Esophagus muscularis mucosa (tissue), 4 donors: ENCODE measurements at regions not wholly inside any gene's neighbourhood (a gene's known extent, or its start where the extent isn't known, plus 50 kb on each side); places are given as distances from the start of the nearest gene placed in this dataset.

ENCODE experiments used
- DNase-seq: peaks from one replicate; pipeline ENCODE4 v3.0.0-alpha.2; 2017; ENCODE audit errors: extremely low spot score
- H3K27ac ChIP-seq, 4 donors: fragments of 200-600 bp; sonication (generic); replicated peaks in 1 of 4; 1 replicate in 3 of 4; 2 replicates in 1 of 4; pipeline ENCODE4 v1.5.1; 2016 to 2019; ENCODE audit warnings: mild to moderate bottlenecking in 1 of 4
- H3K27me3 ChIP-seq, 4 donors: fragments of 200-600 bp; sonication (generic); one replicate each; pipeline versions ENCODE4 v1.5.1 to v1.6.0; 2016 to 2019
- H3K36me3 ChIP-seq, 4 donors: fragments of 200-600 bp; sonication (generic); one replicate each; pipeline ENCODE4 v1.5.1; 2016 to 2019
- H3K4me1 ChIP-seq, 4 donors: fragments of 200-600 bp; sonication (generic); one replicate each; pipeline ENCODE4 v1.5.1; 2016 to 2019
- H3K4me3 ChIP-seq, 4 donors: fragments of 200-600 bp; sonication (generic); 1 replicate in 2 of 4; 2 replicates in 2 of 4; pipeline ENCODE4 v1.5.1; 2016 to 2019; ENCODE audit warnings: mild to moderate bottlenecking in 4 of 4, moderate library complexity in 1 of 4
- H3K9me3 ChIP-seq, 4 donors: fragments of 200-600 bp; sonication (generic); 1 replicate in 3 of 4; 2 replicates in 1 of 4; pipeline ENCODE4 v1.5.1; 2016 to 2019
- EP300 ChIP-seq: sonication (generic); formaldehyde crosslinking; IDR thresholded peaks from one replicate; pipeline ENCODE4 v1.6.1; 2017; ENCODE audit warnings: antibody characterized with exemption
- POLR2A ChIP-seq: fragments of 450-650 bp; IDR thresholded peaks from one replicate; pipeline ENCODE4 v1.6.1; 2017; ENCODE audit warnings: antibody characterized with exemption, moderate library complexity, mild to moderate bottlenecking, low read depth
- POLR2AphosphoS5 ChIP-seq, 2 donors: sonication (generic); formaldehyde crosslinking; IDR thresholded peaks; one replicate each; pipeline ENCODE4 v1.6.1; 2017; ENCODE audit warnings: antibody characterized with exemption in 2 of 2
- WGBS: methylation state at CpG from one replicate; pipeline ENCODE4 v1.1.5; 2018; 5-methylcytosine and 5-hydroxymethylcytosine counted together
- intact Hi-C: fragments of 100-400 bp; cut with DNase I; formaldehyde crosslinking; loops from one replicate; pipeline ENCODE4 v1.15.1; 2023
- TF ChIP-seq, protein P1 (sequence below), 3 experiments: fragments of 200-600 bp in 2 of 3; fragments of 450-650 bp in 1 of 3; sonication (generic) in 2 of 3; IDR thresholded peaks; one replicate each; pipeline ENCODE4 v1.5.1; 2017 to 2019; ENCODE audit warnings: antibody characterized with exemption in 3 of 3, mild to moderate bottlenecking in 2 of 3, moderate library complexity in 1 of 3

DNA sequence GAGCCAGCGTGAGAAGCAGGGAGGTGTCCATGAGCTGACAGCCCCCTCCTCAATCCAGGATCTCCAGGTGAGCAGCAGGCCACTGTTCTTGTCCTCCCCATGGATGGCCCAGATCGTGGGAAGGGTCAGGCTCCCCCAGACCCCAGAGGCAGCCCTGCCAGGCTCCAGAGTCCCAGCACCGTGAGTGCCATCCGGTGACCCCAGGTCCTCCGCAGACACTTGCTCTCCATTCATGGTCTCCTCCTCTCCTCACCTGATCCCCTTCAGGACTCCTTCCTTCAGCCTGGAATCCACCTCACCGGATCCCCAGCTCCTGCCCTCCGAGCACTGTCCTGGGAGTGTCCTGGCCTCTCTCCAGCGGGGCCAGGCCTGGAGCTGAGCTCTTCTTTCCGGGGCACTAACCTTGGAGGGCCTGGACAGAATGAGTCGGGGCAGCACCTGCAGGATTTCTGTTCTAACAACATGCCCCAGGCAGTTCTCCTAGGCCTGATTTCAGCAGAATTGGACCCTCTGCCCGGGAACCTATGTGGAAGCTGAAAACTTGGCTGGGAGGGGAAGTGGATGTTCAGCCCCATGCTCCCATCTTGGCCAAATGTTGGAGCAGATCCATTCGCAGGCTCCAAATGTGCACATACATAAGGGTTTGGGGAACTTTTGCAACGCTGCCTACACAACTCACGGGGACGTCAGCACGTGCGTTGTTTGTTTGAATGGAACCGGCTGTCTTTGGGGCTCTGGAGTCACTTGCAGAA, 341.6 kb upstream of the SFSWAP start:
- intact Hi-C loops, result no loop called here
- no peak for DNase-seq
- Histone ChIP-seq H3K27ac (no peak overlapping the region), H3K36me3 (no peaks in the 10 kb centered on the region), H3K4me1 (no peaks in the 10 kb centered on the region), H3K9me3 (no peaks in the 10 kb centered on the region), H3K27me3 (peaks cover 0 to 34% (median 0%) of the 10 kb centered on the region in 4 donors), H3K4me3 (no peak overlapping the region)
- TF ChIP-seq, protein P1, sequence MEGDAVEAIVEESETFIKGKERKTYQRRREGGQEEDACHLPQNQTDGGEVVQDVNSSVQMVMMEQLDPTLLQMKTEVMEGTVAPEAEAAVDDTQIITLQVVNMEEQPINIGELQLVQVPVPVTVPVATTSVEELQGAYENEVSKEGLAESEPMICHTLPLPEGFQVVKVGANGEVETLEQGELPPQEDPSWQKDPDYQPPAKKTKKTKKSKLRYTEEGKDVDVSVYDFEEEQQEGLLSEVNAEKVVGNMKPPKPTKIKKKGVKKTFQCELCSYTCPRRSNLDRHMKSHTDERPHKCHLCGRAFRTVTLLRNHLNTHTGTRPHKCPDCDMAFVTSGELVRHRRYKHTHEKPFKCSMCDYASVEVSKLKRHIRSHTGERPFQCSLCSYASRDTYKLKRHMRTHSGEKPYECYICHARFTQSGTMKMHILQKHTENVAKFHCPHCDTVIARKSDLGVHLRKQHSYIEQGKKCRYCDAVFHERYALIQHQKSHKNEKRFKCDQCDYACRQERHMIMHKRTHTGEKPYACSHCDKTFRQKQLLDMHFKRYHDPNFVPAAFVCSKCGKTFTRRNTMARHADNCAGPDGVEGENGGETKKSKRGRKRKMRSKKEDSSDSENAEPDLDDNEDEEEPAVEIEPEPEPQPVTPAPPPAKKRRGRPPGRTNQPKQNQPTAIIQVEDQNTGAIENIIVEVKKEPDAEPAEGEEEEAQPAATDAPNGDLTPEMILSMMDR (IDR thresholded peaks at IDR 0.05), result no peak
- no peak for TF ChIP-seq POLR2A
- TF ChIP-seq POLR2AphosphoS5 (IDR thresholded peaks at IDR 0.05), result no peak
- no peak for TF ChIP-seq EP300
- WGBS, result 85% methylated on average over 15 of the region's 18 CpGs

DNA sequence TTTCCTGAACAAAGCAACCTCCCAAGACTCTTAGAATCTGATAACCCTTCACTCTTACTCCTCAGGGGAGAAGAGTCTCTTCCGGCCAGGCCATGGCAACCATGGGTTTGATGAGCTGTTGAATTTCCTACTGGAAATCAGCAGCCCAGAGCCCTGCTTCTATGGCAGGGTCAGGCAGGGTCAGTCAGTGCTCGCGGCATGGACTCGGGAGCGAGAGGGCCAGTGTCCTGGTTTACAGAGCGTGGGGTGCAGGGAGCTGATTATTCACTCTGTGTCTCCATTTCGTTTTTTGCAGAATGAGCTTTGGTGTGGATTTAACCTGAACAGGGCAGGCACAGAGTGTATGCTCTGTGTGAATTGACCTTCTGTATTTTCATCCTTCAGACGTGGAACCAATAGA, 340.6 kb upstream of the SFSWAP start:
- intact Hi-C loops, result no loop called here
- H3K27ac ChIP-seq, result no peak overlapping the region
- peaks cover 0 to 32% (median 0%) of the 10 kb centered on the region in 4 donors for H3K27me3 ChIP-seq
- H3K36me3 ChIP-seq, result no peaks in the 10 kb centered on the region
- no peak for DNase-seq
- 86% methylated on average over 8 of the region's 8 CpGs for WGBS
- H3K4me1 ChIP-seq, result no peaks in the 10 kb centered on the region
- no peak overlapping the region for H3K4me3 ChIP-seq
- H3K9me3 ChIP-seq, result no peaks in the 10 kb centered on the region
- TF ChIP-seq EP300, result no peak
- TF ChIP-seq, protein P1 (IDR thresholded peaks at IDR 0.05), result no peak
- no peak for TF ChIP-seq POLR2A

DNA sequence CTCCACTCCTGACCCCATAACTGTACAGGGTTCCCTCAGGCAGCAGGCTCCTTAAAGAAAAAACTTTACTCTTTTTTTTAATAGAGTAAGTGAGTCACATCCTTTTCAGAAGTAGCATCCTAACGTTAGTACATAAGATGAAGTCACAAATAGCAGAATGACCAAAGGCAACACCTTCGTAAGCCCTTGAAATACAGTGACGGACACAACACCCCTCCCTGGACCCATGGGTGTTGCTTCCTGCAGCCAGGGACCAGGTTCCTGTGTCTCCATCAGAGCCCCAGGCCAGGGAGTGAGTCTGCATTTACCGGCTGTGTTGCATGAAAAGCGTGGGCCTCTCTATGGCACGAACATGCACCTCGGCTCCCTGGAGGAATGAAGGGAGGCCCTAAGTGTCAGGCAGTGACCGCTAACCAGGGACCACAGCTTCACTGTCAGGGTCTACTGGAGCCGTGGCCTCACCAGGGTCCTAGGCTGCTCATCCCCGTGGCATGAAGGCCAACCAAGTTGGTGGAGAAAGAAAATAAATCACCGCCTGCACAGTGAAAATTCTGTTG, 340.0 kb upstream of the SFSWAP start:
- Histone ChIP-seq H3K4me1 (no peaks in the 10 kb centered on the region), H3K4me3 (no peak overlapping the region), H3K27ac (no peak overlapping the region), H3K9me3 (no peaks in the 10 kb centered on the region), H3K27me3 (peaks cover 0 to 32% (median 0%) of the 10 kb centered on the region in 4 donors), H3K36me3 (no peaks in the 10 kb centered on the region)
- TF ChIP-seq, protein P1 (IDR thresholded peaks at IDR 0.05), result no peak
- TF ChIP-seq EP300 (no peak), POLR2A (no peak), POLR2AphosphoS5 (IDR thresholded peaks at IDR 0.05) (no peak)
- no peak for DNase-seq
- WGBS, result 91% methylated on average over 7 of the region's 11 CpGs
- intact Hi-C loops, result no loop called here

DNA sequence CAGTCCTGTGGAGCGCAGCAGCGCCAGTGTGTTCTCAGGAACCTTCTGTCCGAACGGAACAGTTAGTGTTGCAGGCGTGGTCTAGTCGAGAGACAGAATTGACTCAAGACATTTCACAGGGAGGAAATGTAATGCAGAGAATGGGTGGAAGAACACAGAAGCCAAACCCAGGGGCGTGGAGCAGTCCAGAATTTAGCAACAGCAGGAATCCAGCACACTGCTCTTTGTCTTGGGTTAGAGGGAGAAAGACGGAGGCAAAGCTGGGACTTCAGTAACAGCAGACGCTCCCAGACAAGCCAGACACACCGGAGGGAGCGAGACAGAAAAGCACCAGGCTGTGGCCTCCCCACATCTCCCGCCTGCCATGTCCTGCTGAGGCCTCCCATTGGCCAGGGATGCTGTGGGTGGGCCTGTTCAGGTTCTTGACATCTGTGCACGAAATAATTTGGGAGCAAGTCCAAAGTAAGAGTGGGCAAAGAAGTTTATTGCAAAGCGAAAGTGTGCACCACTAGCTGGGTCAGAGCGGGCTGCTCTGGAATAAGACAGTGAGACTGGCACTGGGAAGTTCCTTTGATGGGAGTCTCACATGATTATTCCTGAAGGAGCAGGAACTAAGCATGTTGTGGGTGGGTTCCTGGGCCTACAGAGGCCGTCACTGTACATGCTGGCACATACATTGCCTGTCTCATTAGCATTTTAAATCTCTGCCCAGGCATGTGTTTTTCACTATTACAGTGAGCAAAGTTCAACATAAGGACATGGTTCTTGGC, 339.3 kb upstream of the SFSWAP start:
- Histone ChIP-seq H3K9me3 (no peaks in the 10 kb centered on the region), H3K4me3 (no peak overlapping the region), H3K36me3 (no peaks in the 10 kb centered on the region), H3K27ac (no peak overlapping the region), H3K27me3 (peaks cover 0 to 28% (median 0%) of the 10 kb centered on the region in 4 donors), H3K4me1 (no peaks in the 10 kb centered on the region)
- intact Hi-C loops, result no loop called here
- DNase-seq, result no peak
- no peak for TF ChIP-seq POLR2AphosphoS5 (IDR thresholded peaks at IDR 0.05)
- TF ChIP-seq, protein P1 (IDR thresholded peaks at IDR 0.05), result no peak
- WGBS, result 68% methylated on average over 16 of the region's 16 CpGs
